ENCODE measurements at regions not wholly inside any gene's neighbourhood (a gene's known extent, or its start where the extent isn't known, plus 50 kb on each side); places are given as distances from the start of the nearest gene placed in this dataset.
"Not testable (repeated sequence)": the region's sequence is repeated elsewhere in the genome, so short reads cannot be mapped to it uniquely, and the experiment has no call there.

- H3K27ac Mint-ChIP-seq (ENCODE audit: unreplicated experiment): no peak overlapping the region
- TF ChIP-seq CTCF (IDR thresholded peaks at IDR 0.05; ENCODE audit: unreplicated experiment): no peak
- no peaks in the 10 kb centered on the region for H3K9me3 Mint-ChIP-seq (ENCODE audit: unreplicated experiment)
- H3K4me3 Mint-ChIP-seq (ENCODE audit: unreplicated experiment): no peak overlapping the region
- no peaks in the 10 kb centered on the region for H3K36me3 Mint-ChIP-seq (ENCODE audit: low read depth, unreplicated experiment)
- H3K27me3 Mint-ChIP-seq (ENCODE audit: unreplicated experiment): no peaks in the 10 kb centered on the region
- H3K4me1 Mint-ChIP-seq (ENCODE audit: unreplicated experiment): no peaks in the 10 kb centered on the region
- DNase-seq (ENCODE audit: low spot score): no peak
Measured at GRCh38 chr12:24678436-24678835, 270.5 kb downstream of the BCAT1 start.

DNA sequence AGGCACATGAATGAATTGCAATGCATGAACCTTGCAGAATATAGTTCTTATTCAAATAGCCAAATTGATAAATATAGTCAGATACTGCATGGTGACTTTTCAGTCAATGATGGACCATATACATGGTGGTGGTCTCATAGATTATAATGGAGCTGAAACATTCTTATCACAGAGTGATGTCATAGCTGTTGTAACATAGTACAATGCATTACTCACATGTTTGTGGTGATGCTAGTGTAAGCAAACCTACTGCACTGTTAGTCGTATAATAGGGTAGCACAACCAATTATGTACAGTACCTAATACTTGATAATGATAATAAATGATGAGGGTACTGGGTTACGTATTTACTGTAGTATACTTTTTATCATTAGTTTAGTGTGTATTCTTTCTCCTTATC lies 280.3 kb downstream of the BCAT1 start:
- TF ChIP-seq CTCF (IDR thresholded peaks at IDR 0.05; ENCODE audit: unreplicated experiment): no peak
- no peak for DNase-seq (ENCODE audit: low spot score)
- no peaks in the 10 kb centered on the region for H3K36me3 Mint-ChIP-seq (ENCODE audit: low read depth, unreplicated experiment)

GRCh38 chr12:24664161-24664880 lies 284.6 kb downstream of the BCAT1 start:
- no peaks in the 10 kb centered on the region for H3K4me1 Mint-ChIP-seq (ENCODE audit: unreplicated experiment)
- H3K27ac Mint-ChIP-seq (ENCODE audit: unreplicated experiment): no peak overlapping the region
- no peak for TF ChIP-seq CTCF (IDR thresholded peaks at IDR 0.05; ENCODE audit: unreplicated experiment)
- H3K4me3 Mint-ChIP-seq (ENCODE audit: unreplicated experiment): no peak overlapping the region
- H3K27me3 Mint-ChIP-seq (ENCODE audit: unreplicated experiment): peaks cover 4% of the 10 kb centered on the region
- no peak for DNase-seq (ENCODE audit: low spot score)
- H3K9me3 Mint-ChIP-seq (ENCODE audit: unreplicated experiment): no peaks in the 10 kb centered on the region
- no peaks in the 10 kb centered on the region for H3K36me3 Mint-ChIP-seq (ENCODE audit: low read depth, unreplicated experiment)

More for the DNA sequence above, 280.3 kb downstream of the BCAT1 start:
- Mint-ChIP-seq H3K9me3 (ENCODE audit: unreplicated experiment) (no peaks in the 10 kb centered on the region), H3K27ac (ENCODE audit: unreplicated experiment) (no peak overlapping the region), H3K4me3 (ENCODE audit: unreplicated experiment) (no peak overlapping the region), H3K4me1 (ENCODE audit: unreplicated experiment) (no peaks in the 10 kb centered on the region), H3K27me3 (ENCODE audit: unreplicated experiment) (peaks cover 4% of the 10 kb centered on the region)

DNA sequence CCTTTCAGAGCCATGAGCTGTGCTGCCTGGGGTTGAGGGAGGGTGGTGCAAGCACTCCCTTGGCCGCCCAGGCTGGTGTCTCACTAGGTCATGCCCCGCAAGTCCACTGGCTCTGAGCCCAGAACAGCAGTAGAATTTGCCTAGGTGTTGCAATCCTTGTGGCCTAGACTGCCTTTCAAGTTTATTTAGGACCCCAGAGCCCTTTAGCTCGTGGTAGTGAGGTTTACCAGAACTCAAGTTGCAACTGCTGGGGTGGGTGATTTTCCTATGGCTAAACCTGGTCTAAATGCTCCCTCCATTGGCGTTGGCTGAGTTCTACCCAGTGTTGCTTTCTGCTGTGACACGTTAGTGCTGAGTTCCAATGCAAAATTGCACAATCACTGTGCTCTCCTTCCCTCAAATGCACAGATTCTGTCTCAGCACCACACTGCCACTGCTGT lies 287.2 kb downstream of the BCAT1 start:
- Mint-ChIP-seq H3K4me1 (ENCODE audit: unreplicated experiment) (no peaks in the 10 kb centered on the region), H3K27me3 (ENCODE audit: unreplicated experiment) (peaks cover 6% of the 10 kb centered on the region), H3K4me3 (ENCODE audit: unreplicated experiment) (no peak overlapping the region), H3K27ac (ENCODE audit: unreplicated experiment) (no peak overlapping the region), H3K9me3 (ENCODE audit: unreplicated experiment) (no peaks in the 10 kb centered on the region), H3K36me3 (ENCODE audit: low read depth, unreplicated experiment) (no peaks in the 10 kb centered on the region)
- no peak for DNase-seq (ENCODE audit: low spot score)
- TF ChIP-seq CTCF (IDR thresholded peaks at IDR 0.05; ENCODE audit: unreplicated experiment): no peak

DNA sequence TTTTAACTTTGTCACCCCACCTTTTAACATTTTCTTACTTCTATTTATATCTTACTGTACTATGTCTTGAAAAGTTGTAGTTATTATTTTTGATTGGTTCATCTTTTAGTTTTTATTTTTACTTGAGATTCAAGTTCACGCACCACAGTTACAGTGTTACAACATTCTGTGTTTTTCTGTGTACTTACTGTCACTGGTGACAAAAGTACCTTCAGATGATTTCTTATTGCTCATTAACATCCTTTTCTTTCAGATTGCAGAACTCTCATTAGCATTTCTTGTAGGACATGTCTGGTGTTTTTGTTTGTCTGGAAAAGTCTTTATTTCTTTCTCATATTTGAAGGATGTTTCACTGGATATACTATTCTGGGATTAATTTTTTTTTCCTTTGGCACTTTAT lies 289.9 kb downstream of the BCAT1 start:
- no peak for DNase-seq (ENCODE audit: low spot score)
- no peaks in the 10 kb centered on the region for H3K4me1 Mint-ChIP-seq (ENCODE audit: unreplicated experiment)
- H3K9me3 Mint-ChIP-seq (ENCODE audit: unreplicated experiment): no peaks in the 10 kb centered on the region
- H3K27ac Mint-ChIP-seq (ENCODE audit: unreplicated experiment): no peak overlapping the region
- H3K4me3 Mint-ChIP-seq (ENCODE audit: unreplicated experiment): no peak overlapping the region
- H3K27me3 Mint-ChIP-seq (ENCODE audit: unreplicated experiment): peaks cover 2% of the 10 kb centered on the region
- no peak for TF ChIP-seq CTCF (IDR thresholded peaks at IDR 0.05; ENCODE audit: unreplicated experiment)
- H3K36me3 Mint-ChIP-seq (ENCODE audit: low read depth, unreplicated experiment): no peaks in the 10 kb centered on the region

DNA sequence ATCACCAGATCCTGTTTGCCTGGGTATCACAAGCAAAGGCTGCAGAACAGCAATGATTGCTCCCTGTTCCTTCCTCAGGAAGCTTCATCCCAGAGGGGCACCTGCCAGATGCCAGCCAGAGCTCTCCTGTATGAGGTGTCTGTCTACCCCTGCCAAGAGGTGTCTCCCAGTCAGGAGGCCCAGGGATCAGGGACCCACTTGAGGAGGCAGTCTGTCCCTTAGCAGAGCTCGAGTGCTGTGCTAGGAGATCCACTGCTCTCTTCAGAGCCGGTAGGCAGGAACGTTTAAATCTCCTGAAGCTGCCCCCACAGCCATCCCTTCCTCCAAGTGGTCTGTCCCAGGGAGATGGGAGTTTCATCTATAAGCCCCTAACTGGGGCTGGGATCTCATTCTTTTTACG lies 294.6 kb downstream of the BCAT1 start:
- not testable (repeated sequence) for DNase-seq (ENCODE audit: low spot score); H3K36me3 Mint-ChIP-seq (ENCODE audit: low read depth, unreplicated experiment); H3K27me3 Mint-ChIP-seq (ENCODE audit: unreplicated experiment); H3K4me3 Mint-ChIP-seq (ENCODE audit: unreplicated experiment); H3K27ac Mint-ChIP-seq (ENCODE audit: unreplicated experiment); H3K4me1 Mint-ChIP-seq (ENCODE audit: unreplicated experiment); H3K9me3 Mint-ChIP-seq (ENCODE audit: unreplicated experiment)

All from endothelial cell (in vitro differentiated cells).